ENCODE measurements at regions not wholly inside any gene's neighbourhood (a gene's known extent, or its start where the extent isn't known, plus 50 kb on each side); places are given as distances from the start of the nearest gene placed in this dataset.

- no peak for TF ChIP-seq OSR2 (tag by site-specific recombination; IDR thresholded peaks at IDR 0.05)
- TF ChIP-seq, protein P1, sequence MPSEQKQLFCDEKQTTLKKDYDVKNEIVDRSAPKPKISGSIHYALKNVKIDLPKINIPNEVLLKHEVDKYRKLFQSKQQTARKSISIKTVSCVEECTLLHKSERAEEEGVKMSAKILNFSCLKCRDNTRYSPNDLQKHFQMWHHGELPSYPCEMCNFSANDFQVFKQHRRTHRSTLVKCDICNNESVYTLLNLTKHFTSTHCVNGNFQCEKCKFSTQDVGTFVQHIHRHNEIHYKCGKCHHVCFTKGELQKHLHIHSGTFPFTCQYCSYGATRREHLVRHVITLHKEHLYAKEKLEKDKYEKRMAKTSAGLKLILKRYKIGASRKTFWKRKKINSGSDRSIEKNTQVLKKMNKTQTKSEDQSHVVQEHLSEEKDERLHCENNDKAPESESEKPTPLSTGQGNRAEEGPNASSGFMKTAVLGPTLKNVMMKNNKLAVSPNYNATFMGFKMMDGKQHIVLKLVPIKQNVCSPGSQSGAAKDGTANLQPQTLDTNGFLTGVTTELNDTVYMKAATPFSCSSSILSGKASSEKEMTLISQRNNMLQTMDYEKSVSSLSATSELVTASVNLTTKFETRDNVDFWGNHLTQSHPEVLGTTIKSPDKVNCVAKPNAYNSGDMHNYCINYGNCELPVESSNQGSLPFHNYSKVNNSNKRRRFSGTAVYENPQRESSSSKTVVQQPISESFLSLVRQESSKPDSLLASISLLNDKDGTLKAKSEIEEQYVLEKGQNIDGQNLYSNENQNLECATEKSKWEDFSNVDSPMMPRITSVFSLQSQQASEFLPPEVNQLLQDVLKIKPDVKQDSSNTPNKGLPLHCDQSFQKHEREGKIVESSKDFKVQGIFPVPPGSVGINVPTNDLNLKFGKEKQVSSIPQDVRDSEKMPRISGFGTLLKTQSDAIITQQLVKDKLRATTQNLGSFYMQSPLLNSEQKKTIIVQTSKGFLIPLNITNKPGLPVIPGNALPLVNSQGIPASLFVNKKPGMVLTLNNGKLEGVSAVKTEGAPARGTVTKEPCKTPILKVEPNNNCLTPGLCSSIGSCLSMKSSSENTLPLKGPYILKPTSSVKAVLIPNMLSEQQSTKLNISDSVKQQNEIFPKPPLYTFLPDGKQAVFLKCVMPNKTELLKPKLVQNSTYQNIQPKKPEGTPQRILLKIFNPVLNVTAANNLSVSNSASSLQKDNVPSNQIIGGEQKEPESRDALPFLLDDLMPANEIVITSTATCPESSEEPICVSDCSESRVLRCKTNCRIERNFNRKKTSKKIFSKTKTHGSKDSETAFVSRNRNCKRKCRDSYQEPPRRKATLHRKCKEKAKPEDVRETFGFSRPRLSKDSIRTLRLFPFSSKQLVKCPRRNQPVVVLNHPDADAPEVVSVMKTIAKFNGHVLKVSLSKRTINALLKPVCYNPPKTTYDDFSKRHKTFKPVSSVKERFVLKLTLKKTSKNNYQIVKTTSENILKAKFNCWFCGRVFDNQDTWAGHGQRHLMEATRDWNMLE (tag by site-specific recombination; conservative IDR thresholded peaks at IDR 0.05; ENCODE audit: low read depth): no peak
- no peak for TF ChIP-seq ZBTB1 (tag by site-specific recombination; IDR thresholded peaks at IDR 0.05)
- TF ChIP-seq SALL2 (tag by site-specific recombination; IDR thresholded peaks at IDR 0.05; ENCODE audit: borderline replicate concordance): no peak
- TF ChIP-seq ZNF398 (tag by site-specific recombination; IDR thresholded peaks at IDR 0.05): no peak
Observed at GRCh38 chr10:127618797-127619196, 69.7 kb downstream of the NPS start (continued).

DNA sequence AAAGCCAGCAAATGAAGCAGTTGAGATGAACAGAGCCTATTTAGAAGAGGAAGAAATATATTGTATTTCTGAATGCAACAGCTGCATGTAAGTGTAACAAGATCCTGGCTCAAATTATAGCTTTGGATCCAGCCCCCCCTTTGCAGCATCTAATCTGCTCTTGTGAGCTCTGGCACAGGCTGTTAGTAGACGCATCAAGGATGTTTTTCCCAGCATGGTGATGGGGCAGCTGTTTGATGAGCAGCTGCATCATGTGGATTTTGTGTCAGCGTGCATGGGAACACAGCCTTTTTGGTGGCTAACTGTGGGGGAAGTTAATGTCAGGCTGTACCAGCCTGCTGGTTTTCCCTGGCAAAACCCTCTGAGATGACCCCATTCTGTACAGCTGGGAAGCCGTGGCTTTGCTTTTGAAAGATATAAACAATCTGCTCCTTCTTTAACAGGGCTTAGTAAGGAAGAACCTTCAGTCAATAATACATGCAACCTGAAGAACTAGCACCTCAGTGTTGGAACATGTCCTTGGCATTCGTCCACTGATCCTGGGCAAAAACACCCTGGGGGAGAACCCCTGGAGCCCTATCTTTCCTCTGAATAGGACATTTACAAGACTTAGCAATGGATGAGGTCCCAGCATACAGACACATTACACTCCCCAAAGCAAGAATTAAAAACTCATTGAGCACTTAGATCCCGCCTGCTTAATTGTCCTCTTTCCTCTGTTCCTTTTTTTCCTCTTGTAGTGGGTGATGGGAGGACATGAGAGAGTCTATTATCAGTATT, 70.6 kb downstream of the NPS start:
- CTCF ChIA-PET: no interaction called here
- Histone ChIP-seq H3K4me1 (ENCODE audit: control insufficient read depth, insufficient read depth, low read length) (no peaks in the 10 kb centered on the region), H3K36me3 (ENCODE audit: control insufficient read depth in 2 of 2, insufficient read depth in 1 of 2, low read length in 2 of 2) (no peaks in the 10 kb centered on the region)

GRCh38 chr10:127635882-127636281, 86.8 kb downstream of the NPS start:
- TF ChIP-seq SP2 (tag by site-specific recombination; IDR thresholded peaks at IDR 0.05) (no peak), ZNF324 (tag by site-specific recombination; IDR thresholded peaks at IDR 0.05) (no peak), SETDB1 (IDR thresholded peaks at IDR 0.05; ENCODE audit: insufficient read length, low read length) (peak; percentile 75), ZNF658 (tag by site-specific recombination; IDR thresholded peaks at IDR 0.05) (no peak)
- TF ChIP-seq, protein P1 (tag by site-specific recombination; conservative IDR thresholded peaks at IDR 0.05; ENCODE audit: low read depth): no peak

More for the DNA sequence above, 70.6 kb downstream of the NPS start:
- Histone ChIP-seq H3K4me3 (ENCODE audit: low read depth, low read length) (no peak overlapping the region), H3K9me3 (ENCODE audit: control insufficient read depth, insufficient read depth, low read depth, low read length) (no peaks in the 10 kb centered on the region), H3K27ac (ENCODE audit: extremely low read depth, low read depth, low read length) (no peak overlapping the region)
- POLR2A ChIA-PET: no interaction called here
- TF ChIP-seq ZNF19 (tag by site-specific recombination; IDR thresholded peaks at IDR 0.05; ENCODE audit: low read depth): no peak
- TF ChIP-seq GLIS1 (tag by site-specific recombination; IDR thresholded peaks at IDR 0.05): 0 out of 2 replicates have a peak, but pooled peaks have one; percentile 39

More at GRCh38 chr10:127635882-127636281, 86.8 kb downstream of the NPS start:
- Histone ChIP-seq H3K36me3 (ENCODE audit: control insufficient read depth in 2 of 2, insufficient read depth in 1 of 2, low read length in 2 of 2) (no peaks in the 10 kb centered on the region), H3K27ac (ENCODE audit: extremely low read depth, low read depth, low read length) (no peak overlapping the region), H3K9me3 (ENCODE audit: control insufficient read depth, insufficient read depth, low read depth, low read length) (no peaks in the 10 kb centered on the region), H3K4me3 (ENCODE audit: low read depth, low read length) (no peak overlapping the region), H3K4me1 (ENCODE audit: control insufficient read depth, insufficient read depth, low read length) (no peaks in the 10 kb centered on the region)
- CTCF ChIA-PET: interaction anchor here (0.8 kb wide), 1 partner anchor 189 kb away, joined by 6 read pairs; no protein-coding TSS in a partner anchor
- POLR2A ChIA-PET: no interaction called here

Data from HEK293 (cell line).